GM12891 (cell line): ENCODE measurements at regions not wholly inside any gene's neighbourhood (a gene's known extent, or its start where the extent isn't known, plus 50 kb on each side); places are given as distances from the start of the nearest gene placed in this dataset.

ENCODE experiments used
- DNase-seq: peaks from one replicate; pipeline ENCODE4 v3.0.0; 2011; ENCODE audit warnings: low spot score; ENCODE audit not compliant: insufficient read length
- FAIRE-seq: peaks from 2 replicates; lab custom pipeline; 2011; peaks lifted over from hg19 to GRCh38; lab: Jason Lieb, UNC
- PAX5 ChIP-seq: IDR thresholded peaks from 2 replicates; pipeline ENCODE4 v1.6.1; 2011; ENCODE audit warnings: low read length, moderate library complexity, mild to moderate bottlenecking; ENCODE audit not compliant: insufficient read depth, severe bottlenecking
- POLR2A ChIP-seq: IDR thresholded peaks from 2 replicates; pipeline ENCODE4 v1.6.1; 2011; ENCODE audit warnings: low read depth, low read length, control low read depth
- POLR2AphosphoS5 ChIP-seq: IDR thresholded peaks from 2 replicates; pipeline ENCODE4 v1.6.1; 2011; ENCODE audit warnings: low read depth, low read length, control low read depth
- POU2F2 ChIP-seq: IDR thresholded peaks from 2 replicates; pipeline ENCODE4 v1.6.1; 2011; ENCODE audit warnings: low read depth, mild to moderate bottlenecking, control low read depth, low read length, moderate library complexity
- SPI1 ChIP-seq: IDR thresholded peaks from 2 replicates; pipeline ENCODE4 v1.6.1; 2011; ENCODE audit warnings: low read depth, low read length, control low read depth
- TAF1 ChIP-seq: IDR thresholded peaks from 2 replicates; pipeline ENCODE4 v1.6.1; 2011; ENCODE audit warnings: low read depth, low read length, control low read depth

GRCh38 chr18:44321868-44322590 lies 358.7 kb upstream of the SETBP1 start:
- DNase-seq (no peak), FAIRE-seq (no peak)
- TF ChIP-seq POU2F2 (no peak), POLR2AphosphoS5 (no peak), POLR2A (no peak), PAX5 (no peak), TAF1 (no peak)

DNA sequence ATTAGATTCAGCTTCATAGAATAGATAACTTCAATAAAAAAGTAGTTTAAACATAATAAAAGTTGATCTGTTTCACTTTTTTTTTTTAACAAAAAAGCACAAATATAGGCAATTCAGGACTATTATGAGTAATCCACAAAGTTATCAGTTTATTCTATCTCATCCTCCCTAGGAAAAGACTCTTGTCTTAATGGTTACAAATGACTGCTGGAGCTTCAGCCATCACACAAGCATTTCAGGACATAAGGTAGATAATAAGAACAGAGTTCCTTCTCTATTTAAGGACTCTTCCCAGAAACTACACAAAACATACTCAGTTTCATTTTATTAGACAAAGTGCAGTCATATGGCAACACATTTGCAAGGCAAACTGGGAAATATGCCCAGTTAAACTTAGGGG lies 357.6 kb upstream of the SETBP1 start:
- DNase-seq (no peak), FAIRE-seq (no peak)
- TF ChIP-seq POU2F2 (no peak), POLR2A (no peak), SPI1 (no peak), TAF1 (no peak), POLR2AphosphoS5 (no peak), PAX5 (no peak)

DNA sequence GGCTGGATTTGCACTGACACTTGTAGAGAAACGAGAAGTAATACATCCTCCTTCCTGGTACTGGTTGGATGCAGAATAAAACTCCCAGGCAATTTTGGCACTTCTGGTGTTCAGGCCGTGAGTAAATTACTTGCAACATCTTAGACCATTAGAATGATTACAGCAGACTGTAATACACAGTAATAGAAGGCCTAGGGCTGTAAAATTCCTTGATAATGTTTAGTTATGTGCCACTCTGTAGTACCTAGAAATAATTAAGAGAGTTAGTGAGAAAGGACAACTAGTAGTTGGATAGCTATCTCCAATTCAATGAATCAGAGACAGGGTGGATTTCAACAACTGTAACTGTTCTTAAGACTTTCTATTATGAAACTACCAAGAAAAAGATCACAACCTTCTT lies 356.3 kb upstream of the SETBP1 start:
- TF ChIP-seq PAX5 (no peak), POLR2A (no peak), SPI1 (no peak), TAF1 (no peak), POLR2AphosphoS5 (no peak), POU2F2 (no peak)
- FAIRE-seq, result no peak
- DNase-seq, result no peak

- TF ChIP-seq SPI1, result no peak
- no peak for TF ChIP-seq POU2F2
- no peak for TF ChIP-seq POLR2AphosphoS5
- DNase-seq (no peak), FAIRE-seq (no peak)
Measured at GRCh38 chr18:44325903-44326635, 354.6 kb upstream of the SETBP1 start.

DNA sequence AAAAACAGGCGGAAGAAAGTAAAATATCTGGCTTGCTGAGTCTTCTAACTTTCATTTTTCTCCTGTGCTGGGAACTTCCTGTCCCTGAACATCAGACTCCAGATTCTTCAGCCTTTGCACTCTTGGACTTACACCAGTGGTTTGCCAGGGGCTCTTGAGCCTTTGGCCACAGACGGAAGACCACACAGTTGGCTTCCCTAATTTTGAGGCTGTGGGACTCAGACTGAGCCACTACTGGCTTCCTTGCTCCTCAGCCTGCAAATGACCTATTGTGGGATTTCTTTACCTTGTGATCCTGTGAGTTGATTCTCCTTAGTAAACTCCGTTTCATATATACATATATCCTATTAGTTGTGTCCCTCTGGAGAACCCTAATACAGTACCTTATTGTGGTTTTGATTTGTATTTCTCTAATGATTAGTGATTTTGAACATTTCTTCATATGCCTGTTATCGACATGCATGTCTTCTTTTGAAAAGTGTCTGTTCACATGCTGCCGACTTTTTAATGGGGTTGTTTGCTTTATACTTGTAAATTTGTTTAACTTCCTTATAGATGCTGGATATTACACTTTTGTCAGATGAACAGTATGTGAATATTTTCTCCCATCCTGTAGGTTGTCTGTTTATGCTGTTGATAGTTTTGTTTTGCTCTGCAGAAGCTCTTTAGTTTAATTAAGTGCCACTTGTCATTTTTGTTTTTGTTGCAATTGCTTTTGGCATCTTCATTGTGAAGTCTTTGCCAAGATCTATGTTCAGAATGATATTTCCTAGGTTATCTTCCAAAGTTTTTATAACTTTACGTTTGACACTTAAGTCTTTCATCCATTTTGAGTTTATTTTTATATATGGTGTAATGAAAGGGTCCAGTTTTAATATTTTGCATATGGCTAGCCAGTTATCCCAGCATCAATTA lies 348.8 kb upstream of the SETBP1 start:
- TF ChIP-seq SPI1 (no peak), POLR2AphosphoS5 (no peak), POU2F2 (no peak), PAX5 (no peak), POLR2A (no peak), TAF1 (no peak)
- no peak for DNase-seq
- no peak for FAIRE-seq

GRCh38 chr18:44341759-44342158 lies 338.9 kb upstream of the SETBP1 start:
- no peak for FAIRE-seq
- TF ChIP-seq POLR2A (no peak), TAF1 (no peak), SPI1 (no peak), POLR2AphosphoS5 (no peak)
- no peak for DNase-seq

GRCh38 chr18:44342162-44342561 lies 338.5 kb upstream of the SETBP1 start:
- TF ChIP-seq TAF1, result no peak
- no peak for TF ChIP-seq SPI1
- no peak for TF ChIP-seq POLR2AphosphoS5
- TF ChIP-seq POU2F2, result no peak
- no peak for TF ChIP-seq POLR2A
- TF ChIP-seq PAX5, result no peak
- FAIRE-seq, result no peak
- DNase-seq, result no peak

GRCh38 chr18:44342946-44343345 lies 337.7 kb upstream of the SETBP1 start:
- FAIRE-seq, result no peak
- TF ChIP-seq POLR2A, result no peak
- no peak for TF ChIP-seq POLR2AphosphoS5
- TF ChIP-seq POU2F2, result no peak
- no peak for TF ChIP-seq PAX5
- TF ChIP-seq SPI1, result no peak
- no peak for TF ChIP-seq TAF1
- DNase-seq, result no peak

- DNase-seq, result no peak
- TF ChIP-seq SPI1 (no peak), TAF1 (no peak), POLR2AphosphoS5 (no peak), PAX5 (no peak), POLR2A (no peak), POU2F2 (no peak)
Measured at GRCh38 chr18:44343570-44343969, 337.1 kb upstream of the SETBP1 start.

More at GRCh38 chr18:44343570-44343969, 337.1 kb upstream of the SETBP1 start:
- no peak for FAIRE-seq
